H9 (cell line): ENCODE measurements at regions not wholly inside any gene's neighbourhood (a gene's known extent, or its start where the extent isn't known, plus 50 kb on each side); places are given as distances from the start of the nearest gene placed in this dataset.

Source experiments
- DNase-seq: peaks from one replicate; pipeline ENCODE4 v3.0.0-alpha.2; 2017
- H2AFZ ChIP-seq: one replicate; pipeline ENCODE4 v1.6.1; 2013; ENCODE audit warnings: mild to moderate bottlenecking, low read length, control low read depth, moderate library complexity
- H2AK5ac ChIP-seq: 2 replicates; pipeline ENCODE4 v1.6.1; 2013; ENCODE audit warnings: low read length, control low read depth, mixed read lengths; ENCODE audit not compliant: insufficient read length
- H2BK120ac ChIP-seq: one replicate; pipeline ENCODE4 v1.6.1; 2013; ENCODE audit warnings: low read depth, mild to moderate bottlenecking, low read length, control low read depth, inconsistent platforms; ENCODE audit not compliant: poor library complexity, severe bottlenecking
- H2BK12ac ChIP-seq: 2 replicates; pipeline ENCODE4 v1.6.1; 2013; ENCODE audit warnings: low read length, control low read depth, mixed read lengths, low read depth; ENCODE audit not compliant: insufficient read length
- H2BK15ac ChIP-seq: 2 replicates; pipeline ENCODE4 v1.6.1; 2013; ENCODE audit warnings: low read depth, low read length, control low read depth
- H2BK20ac ChIP-seq: one replicate; pipeline ENCODE4 v1.6.1; 2013; ENCODE audit warnings: low read depth, mild to moderate bottlenecking, low read length, control low read depth, inconsistent platforms; ENCODE audit not compliant: poor library complexity, severe bottlenecking
- H2BK5ac ChIP-seq: 2 replicates; pipeline ENCODE4 v1.6.1; 2013; ENCODE audit warnings: low read length, control low read depth, mixed read lengths; ENCODE audit not compliant: insufficient read length
- H3K14ac ChIP-seq: 2 replicates; pipeline ENCODE4 v1.6.1; 2013; ENCODE audit warnings: low read length, control low read depth; ENCODE audit not compliant: insufficient read depth
- H3K18ac ChIP-seq: 2 replicates; pipeline ENCODE4 v1.6.1; 2013; ENCODE audit warnings: low read depth, mild to moderate bottlenecking, mixed read lengths, low read length, control low read depth; ENCODE audit not compliant: insufficient read length
- H3K23ac ChIP-seq: 2 replicates; pipeline ENCODE4 v1.6.1; 2013; ENCODE audit warnings: low read length, control low read depth, mixed read lengths, low read depth; ENCODE audit not compliant: insufficient read length
- H3K23me2 ChIP-seq: 2 replicates; pipeline ENCODE4 v1.6.1; 2013; ENCODE audit warnings: low read depth, mild to moderate bottlenecking, mixed read lengths, low read length, control low read depth; ENCODE audit not compliant: insufficient read length, poor library complexity, severe bottlenecking
- H3K27ac ChIP-seq: 2 replicates; pipeline ENCODE4 v1.5.1; 2013; ENCODE audit warnings: low read length, control low read depth, mixed read lengths, low read depth; ENCODE audit not compliant: insufficient read length
- H3K27me3 ChIP-seq: 2 replicates; pipeline ENCODE4 v1.6.1; 2013; ENCODE audit warnings: low read length, control low read depth, inconsistent platforms; ENCODE audit not compliant: insufficient read depth
- H3K4ac ChIP-seq: 2 replicates; pipeline ENCODE4 v1.6.1; 2013; ENCODE audit warnings: low read depth, mild to moderate bottlenecking, control low read depth, inconsistent platforms, low read length, moderate library complexity
- H3K4me1 ChIP-seq: 2 replicates; pipeline ENCODE4 v1.6.1; 2013; ENCODE audit warnings: low read length, control low read depth, inconsistent platforms; ENCODE audit not compliant: insufficient read depth
- H3K4me2 ChIP-seq: 2 replicates; pipeline ENCODE4 v1.6.1; 2013; ENCODE audit warnings: low read length, control low read depth, mixed read lengths; ENCODE audit not compliant: insufficient read length, insufficient read depth
- H3K56ac ChIP-seq: 2 replicates; pipeline ENCODE4 v1.6.1; 2013; ENCODE audit warnings: low read depth, mild to moderate bottlenecking, mixed read lengths, low read length, control low read depth; ENCODE audit not compliant: insufficient read length
- H3K79me1 ChIP-seq: 2 replicates; pipeline ENCODE4 v1.6.1; 2013; ENCODE audit warnings: low read depth, mild to moderate bottlenecking, moderate library complexity, low read length, control low read depth, inconsistent platforms; ENCODE audit not compliant: insufficient read depth, poor library complexity, severe bottlenecking
- H3K79me2 ChIP-seq: 2 replicates; pipeline ENCODE4 v1.6.1; 2013; ENCODE audit warnings: low read length, control low read depth, inconsistent platforms; ENCODE audit not compliant: insufficient read depth
- H3K9ac ChIP-seq: 2 replicates; pipeline ENCODE4 v1.6.1; 2013; ENCODE audit warnings: low read length, control low read depth, mixed read lengths; ENCODE audit not compliant: insufficient read length; ENCODE audit errors: extremely low read depth
- H3K9me3 ChIP-seq: one replicate; pipeline ENCODE4 v1.6.1; 2013; ENCODE audit warnings: low read depth, low read length, inconsistent platforms; ENCODE audit not compliant: control insufficient read depth
- H3T11ph ChIP-seq: one replicate; pipeline ENCODE4 v1.6.1; 2013; ENCODE audit warnings: mild to moderate bottlenecking, low read length, control low read depth, inconsistent platforms
- H4K20me1 ChIP-seq: one replicate; pipeline ENCODE4 v1.6.1; 2013; ENCODE audit not compliant: control insufficient read depth, insufficient read length, insufficient read depth
- H4K5ac ChIP-seq: 2 replicates; pipeline ENCODE4 v1.6.1; 2013; ENCODE audit warnings: low read depth, mild to moderate bottlenecking, mixed read lengths, low read length, control low read depth; ENCODE audit not compliant: insufficient read length
- H4K8ac ChIP-seq: replicated peaks from 2 replicates; pipeline ENCODE4 v1.6.1; 2013; ENCODE audit warnings: low read length, control low read depth, mixed read lengths, low read depth; ENCODE audit not compliant: insufficient read length
- H4K91ac ChIP-seq: 2 replicates; pipeline ENCODE4 v1.6.1; 2013; ENCODE audit warnings: low read depth, mild to moderate bottlenecking, moderate library complexity, mixed read lengths, low read length, control low read depth; ENCODE audit not compliant: insufficient read length
- H3K27ac Mint-ChIP-seq, 3 experiments: 2 replicates in 2 of 3; 3 replicates in 1 of 3; pipeline ENCODE4 v1.8.0; 2020 to 2021; ENCODE audit warnings: mixed read lengths in 3 of 3, mild to moderate bottlenecking in 1 of 3, moderate library complexity in 1 of 3
- H3K27me3 Mint-ChIP-seq: 2 replicates; pipeline ENCODE4 v1.8.0; 2021; ENCODE audit warnings: low read depth, mild to moderate bottlenecking, moderate library complexity, mixed read lengths
- H3K36me3 Mint-ChIP-seq, 3 experiments: 2 replicates in 2 of 3; 3 replicates in 1 of 3; pipeline ENCODE4 v1.8.0; 2020 to 2021; ENCODE audit warnings: low read depth in 3 of 3, mixed read lengths in 3 of 3; ENCODE audit not compliant: insufficient read depth in 1 of 3
- H3K4me1 Mint-ChIP-seq, 2 experiments: 2 replicates each; pipeline ENCODE4 v1.8.0; 2020; ENCODE audit warnings: mixed read lengths in 2 of 2
- H3K4me3 Mint-ChIP-seq, 2 experiments: 2 replicates in 1 of 2; 3 replicates in 1 of 2; pipeline ENCODE4 v1.8.0; 2020 to 2021; ENCODE audit warnings: mild to moderate bottlenecking in 2 of 2, mixed read lengths in 2 of 2, moderate library complexity in 1 of 2
- H3K9me3 Mint-ChIP-seq, 2 experiments: 2 replicates in 1 of 2; 3 replicates in 1 of 2; pipeline ENCODE4 v1.8.0; 2020; ENCODE audit warnings: mild to moderate bottlenecking in 2 of 2, mixed read lengths in 2 of 2, moderate library complexity in 1 of 2
- WGBS: extraction: QIAGEN DNeasy Blood & Tissue Kit; methylation state at CpG from one replicate; pipeline ENCODE4 v1.1.7; 2013; ENCODE audit warnings: missing lambda C conversion rate, low lambda C conversion rate, mixed read lengths; ENCODE audit not compliant: insufficient read length; ENCODE audit errors: extremely low coverage; 5-methylcytosine and 5-hydroxymethylcytosine counted together
- TF ChIP-seq, protein P1 (sequence below): fragments of 200-600 bp; sonication (generic); conservative IDR thresholded peaks from 3 replicates; pipeline ENCODE4 v1.8.0; 2021; ENCODE audit warnings: antibody characterized with exemption, mild to moderate bottlenecking

DNA sequence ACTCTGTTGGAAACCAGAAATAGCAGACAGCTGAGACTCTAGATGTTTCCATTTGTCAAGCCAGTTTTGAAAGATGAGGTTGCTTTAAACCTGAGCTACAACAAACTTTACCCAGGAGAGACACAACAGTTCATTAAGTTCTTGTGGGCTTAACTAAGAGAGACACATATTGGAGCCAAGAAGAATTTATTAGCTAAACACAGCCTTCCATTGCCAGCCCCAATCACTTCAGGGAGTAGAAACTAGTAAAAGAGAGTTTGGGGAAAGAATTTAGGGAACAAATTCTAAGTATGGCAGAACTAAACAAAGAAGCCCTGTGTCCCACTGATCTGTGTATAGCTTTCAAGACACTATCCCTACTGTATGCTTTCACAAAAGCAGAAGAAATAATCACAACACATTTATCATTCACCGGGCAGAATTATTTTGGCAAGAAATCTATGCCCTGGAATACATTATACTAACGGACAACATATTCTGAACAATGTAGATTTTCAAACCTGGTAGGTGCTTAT is 87.3 kb upstream of the KAZN start:
- Histone ChIP-seq H3K27me3 (no peaks in the 10 kb centered on the region), H3K14ac (no peak overlapping the region), H3K56ac (no peak overlapping the region), H4K20me1 (no peaks in the 10 kb centered on the region), H4K5ac (no peak overlapping the region), H3K9ac (no peak overlapping the region), H2AK5ac (no peak overlapping the region), H2BK12ac (no peak overlapping the region), H3K4me2 (no peak overlapping the region), H3K9me3 (no peaks in the 10 kb centered on the region), H3K4me1 (no peaks in the 10 kb centered on the region), H2AFZ (no peak overlapping the region), H2BK120ac (no peak overlapping the region), H3T11ph (no peak overlapping the region), H2BK15ac (no peak overlapping the region), H3K27ac (no peak overlapping the region), H4K8ac (no peak overlapping the region), H3K4ac (no peak overlapping the region), H3K79me1 (no peaks in the 10 kb centered on the region), H3K23me2 (no peaks in the 10 kb centered on the region), H4K91ac (no peak overlapping the region), H2BK5ac (no peak overlapping the region), H2BK20ac (no peak overlapping the region), H3K79me2 (no peaks in the 10 kb centered on the region), H3K18ac (no peak overlapping the region), H3K23ac (no peak overlapping the region)
- Mint-ChIP-seq H3K27me3 (peaks cover 8% of the 10 kb centered on the region), H3K9me3 (no peaks in the 10 kb centered on the region; a peak in 1 of 5 replicates), H3K27ac (no peak overlapping the region), H3K4me1 (peaks cover 37 to 47% of the 10 kb centered on the region in 2 experiments), H3K4me3 (no peak overlapping the region), H3K36me3 (no peaks in the 10 kb centered on the region)
- TF ChIP-seq, protein P1, sequence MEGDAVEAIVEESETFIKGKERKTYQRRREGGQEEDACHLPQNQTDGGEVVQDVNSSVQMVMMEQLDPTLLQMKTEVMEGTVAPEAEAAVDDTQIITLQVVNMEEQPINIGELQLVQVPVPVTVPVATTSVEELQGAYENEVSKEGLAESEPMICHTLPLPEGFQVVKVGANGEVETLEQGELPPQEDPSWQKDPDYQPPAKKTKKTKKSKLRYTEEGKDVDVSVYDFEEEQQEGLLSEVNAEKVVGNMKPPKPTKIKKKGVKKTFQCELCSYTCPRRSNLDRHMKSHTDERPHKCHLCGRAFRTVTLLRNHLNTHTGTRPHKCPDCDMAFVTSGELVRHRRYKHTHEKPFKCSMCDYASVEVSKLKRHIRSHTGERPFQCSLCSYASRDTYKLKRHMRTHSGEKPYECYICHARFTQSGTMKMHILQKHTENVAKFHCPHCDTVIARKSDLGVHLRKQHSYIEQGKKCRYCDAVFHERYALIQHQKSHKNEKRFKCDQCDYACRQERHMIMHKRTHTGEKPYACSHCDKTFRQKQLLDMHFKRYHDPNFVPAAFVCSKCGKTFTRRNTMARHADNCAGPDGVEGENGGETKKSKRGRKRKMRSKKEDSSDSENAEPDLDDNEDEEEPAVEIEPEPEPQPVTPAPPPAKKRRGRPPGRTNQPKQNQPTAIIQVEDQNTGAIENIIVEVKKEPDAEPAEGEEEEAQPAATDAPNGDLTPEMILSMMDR, result no peak
- no CpG with 5 or more reads among the region's 2 CpGs for WGBS
- no peak for DNase-seq
